ENCODE measurements at regions not wholly inside any gene's neighbourhood (a gene's known extent, or its start where the extent isn't known, plus 50 kb on each side); places are given as distances from the start of the nearest gene placed in this dataset.

DNA sequence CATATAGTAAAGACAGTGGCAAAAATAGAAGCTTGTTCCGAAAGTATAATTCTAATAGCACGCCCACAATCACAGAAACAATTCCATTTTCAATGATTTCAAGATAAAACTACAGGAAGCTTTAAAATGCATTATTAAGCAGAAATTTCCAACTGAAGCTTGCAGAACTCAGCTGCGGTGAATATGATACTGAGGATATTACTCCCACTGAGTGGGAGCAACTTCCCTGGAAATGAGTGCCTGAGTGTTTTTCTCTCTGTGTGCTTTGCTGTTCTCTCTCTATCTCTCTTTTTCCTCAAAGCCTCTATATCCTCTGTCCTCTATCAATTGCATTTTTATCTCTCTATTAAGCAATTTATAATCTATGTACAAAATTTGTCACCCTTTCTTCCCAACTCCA lies 187.5 kb upstream of the PRDM9 start:
- TF ChIP-seq POLR2A (IDR thresholded peaks at IDR 0.05; ENCODE audit: low read depth, low read length) (no peak), EZH2 (IDR thresholded peaks at IDR 0.05; ENCODE audit: borderline replicate concordance, low read depth, low read length, severe bottlenecking) (no peak), POLR2AphosphoS5 (IDR thresholded peaks at IDR 0.05; ENCODE audit: insufficient read depth, low read depth, low read length) (no peak)
- TF ChIP-seq, protein P1, sequence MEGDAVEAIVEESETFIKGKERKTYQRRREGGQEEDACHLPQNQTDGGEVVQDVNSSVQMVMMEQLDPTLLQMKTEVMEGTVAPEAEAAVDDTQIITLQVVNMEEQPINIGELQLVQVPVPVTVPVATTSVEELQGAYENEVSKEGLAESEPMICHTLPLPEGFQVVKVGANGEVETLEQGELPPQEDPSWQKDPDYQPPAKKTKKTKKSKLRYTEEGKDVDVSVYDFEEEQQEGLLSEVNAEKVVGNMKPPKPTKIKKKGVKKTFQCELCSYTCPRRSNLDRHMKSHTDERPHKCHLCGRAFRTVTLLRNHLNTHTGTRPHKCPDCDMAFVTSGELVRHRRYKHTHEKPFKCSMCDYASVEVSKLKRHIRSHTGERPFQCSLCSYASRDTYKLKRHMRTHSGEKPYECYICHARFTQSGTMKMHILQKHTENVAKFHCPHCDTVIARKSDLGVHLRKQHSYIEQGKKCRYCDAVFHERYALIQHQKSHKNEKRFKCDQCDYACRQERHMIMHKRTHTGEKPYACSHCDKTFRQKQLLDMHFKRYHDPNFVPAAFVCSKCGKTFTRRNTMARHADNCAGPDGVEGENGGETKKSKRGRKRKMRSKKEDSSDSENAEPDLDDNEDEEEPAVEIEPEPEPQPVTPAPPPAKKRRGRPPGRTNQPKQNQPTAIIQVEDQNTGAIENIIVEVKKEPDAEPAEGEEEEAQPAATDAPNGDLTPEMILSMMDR (IDR thresholded peaks at IDR 0.05; ENCODE audit: extremely low read depth in 1 of 2, insufficient read depth in 1 of 2, low read depth in 1 of 2, low read length in 2 of 2) = no peak
- TF ChIP-seq, protein P2, sequence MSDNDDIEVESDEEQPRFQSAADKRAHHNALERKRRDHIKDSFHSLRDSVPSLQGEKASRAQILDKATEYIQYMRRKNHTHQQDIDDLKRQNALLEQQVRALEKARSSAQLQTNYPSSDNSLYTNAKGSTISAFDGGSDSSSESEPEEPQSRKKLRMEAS (IDR thresholded peaks at IDR 0.05; ENCODE audit: insufficient read depth, insufficient read length) = no peak
